IPS-18a (cell line): ENCODE measurements at regions not wholly inside any gene's neighbourhood (a gene's known extent, or its start where the extent isn't known, plus 50 kb on each side); places are given as distances from the start of the nearest gene placed in this dataset.
"Not testable (repeated sequence)": the region's sequence is repeated elsewhere in the genome, so short reads cannot be mapped to it uniquely, and the experiment has no call there.

Experiments used
- H3K27ac ChIP-seq: one replicate; pipeline ENCODE4 v1.5.1; 2013; ENCODE audit warnings: low read length
- H3K27me3 ChIP-seq: one replicate; pipeline ENCODE4 v1.6.1; 2013; ENCODE audit warnings: mild to moderate bottlenecking, low read length; ENCODE audit not compliant: control insufficient read depth, insufficient read depth
- H3K36me3 ChIP-seq: one replicate; pipeline ENCODE4 v1.6.1; 2013; ENCODE audit warnings: low read depth, low read length; ENCODE audit not compliant: control insufficient read depth
- H3K4me1 ChIP-seq: one replicate; pipeline ENCODE4 v1.6.1; 2013; ENCODE audit warnings: low read depth, low read length; ENCODE audit not compliant: control insufficient read depth
- H3K4me3 ChIP-seq: one replicate; pipeline ENCODE4 v1.5.1; 2013; ENCODE audit warnings: low read length
- H3K9ac ChIP-seq: one replicate; pipeline ENCODE4 v1.6.1; 2013; ENCODE audit warnings: mild to moderate bottlenecking, low read length, moderate library complexity
- H3K9me3 ChIP-seq: one replicate; pipeline ENCODE4 v1.6.1; 2013; ENCODE audit warnings: low read depth, low read length; ENCODE audit not compliant: control insufficient read depth

DNA sequence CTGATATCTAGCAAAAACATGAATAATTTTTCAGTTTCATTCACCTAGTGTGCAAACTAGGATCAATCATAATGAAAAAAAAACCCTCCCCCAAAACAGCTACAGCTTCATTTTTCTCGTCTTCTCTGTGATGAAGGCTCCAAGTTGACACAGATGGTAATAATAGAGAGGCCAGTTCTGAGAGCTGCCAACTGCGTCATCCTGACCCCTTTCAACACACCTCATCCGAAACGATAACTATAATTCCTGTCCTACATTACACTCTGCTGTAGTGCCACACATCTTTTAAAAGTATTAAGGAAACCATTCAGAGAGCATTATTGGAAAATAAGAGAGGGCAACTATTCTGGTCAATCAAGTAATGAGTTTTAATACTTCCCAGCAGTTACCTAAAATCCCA lies 962.3 kb upstream of the ADAMTS5 start:
- not testable (repeated sequence) for H3K4me3 ChIP-seq, H3K27me3 ChIP-seq, H3K27ac ChIP-seq, H3K36me3 ChIP-seq, H3K9me3 ChIP-seq, H3K9ac ChIP-seq, H3K4me1 ChIP-seq

- not testable (repeated sequence) for H3K27me3 ChIP-seq, H3K4me3 ChIP-seq, H3K27ac ChIP-seq, H3K9me3 ChIP-seq, H3K9ac ChIP-seq, H3K4me1 ChIP-seq, H3K36me3 ChIP-seq
These were observed 961.7 kb upstream of the ADAMTS5 start for GRCh38 chr21:27928534-27929115.

DNA sequence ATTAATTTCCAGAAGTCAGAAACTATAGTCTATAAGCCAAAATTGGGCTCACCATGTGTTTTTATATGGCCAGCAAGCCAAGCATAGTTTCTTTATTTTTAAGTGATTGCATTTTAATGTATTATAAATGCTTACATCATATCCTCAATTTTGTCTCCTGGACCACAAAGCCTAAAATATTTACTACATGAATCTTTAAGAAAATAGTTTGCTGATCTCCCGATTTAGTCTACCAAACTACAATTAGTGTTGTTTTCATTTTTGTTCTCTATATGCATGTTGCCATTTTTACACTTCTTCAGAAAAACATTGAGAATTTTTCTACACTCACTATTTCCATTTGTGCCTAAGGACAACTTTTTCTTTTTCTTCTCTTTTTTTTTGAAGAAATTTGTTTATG lies 954.5 kb upstream of the ADAMTS5 start:
- H3K4me3 ChIP-seq, H3K9me3 ChIP-seq, H3K36me3 ChIP-seq, H3K9ac ChIP-seq, H3K4me1 ChIP-seq, H3K27ac ChIP-seq, H3K27me3 ChIP-seq: not testable (repeated sequence)

DNA sequence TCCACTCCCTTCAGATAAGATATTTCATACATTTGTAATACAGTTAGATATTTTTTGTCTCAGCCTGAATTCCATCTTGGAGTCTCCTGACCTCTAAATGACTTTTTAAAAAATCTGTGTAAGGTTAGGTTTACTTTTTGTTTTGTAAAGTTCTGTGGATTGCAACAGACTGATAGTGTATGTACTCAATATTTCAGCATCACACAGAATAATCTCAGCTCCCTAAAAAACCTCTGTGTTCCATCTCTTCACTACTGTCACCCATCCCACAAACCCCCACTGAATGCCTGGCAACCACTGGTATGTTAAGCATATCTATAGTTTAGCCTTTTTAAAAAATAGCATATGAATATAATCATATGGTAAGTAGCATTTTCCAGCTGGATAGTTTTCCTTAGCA lies 951.1 kb upstream of the ADAMTS5 start:
- H3K9me3 ChIP-seq, H3K27ac ChIP-seq, H3K4me3 ChIP-seq, H3K9ac ChIP-seq, H3K27me3 ChIP-seq, H3K4me1 ChIP-seq, H3K36me3 ChIP-seq: not testable (repeated sequence)

DNA sequence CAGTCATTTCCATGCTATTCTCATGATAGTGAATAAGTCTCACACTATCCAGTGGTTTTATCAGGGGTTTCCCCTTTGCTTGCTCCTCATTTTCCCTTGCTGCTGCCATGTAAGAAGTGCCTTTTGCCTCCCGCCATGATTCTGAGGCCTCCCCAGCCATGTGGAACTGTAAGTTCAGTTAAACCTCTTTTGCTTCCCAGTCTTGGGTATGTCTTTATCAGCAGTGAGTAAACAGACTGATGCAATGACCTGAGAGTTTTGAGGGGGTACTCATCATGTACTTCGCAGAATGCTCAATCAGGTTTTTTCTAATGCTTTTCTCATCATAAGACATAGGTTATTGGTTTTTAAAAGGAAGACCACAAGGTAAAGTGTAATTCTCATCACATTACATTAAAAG lies 949.4 kb upstream of the ADAMTS5 start:
- not testable (repeated sequence) for H3K9ac ChIP-seq, H3K27ac ChIP-seq, H3K4me3 ChIP-seq

DNA sequence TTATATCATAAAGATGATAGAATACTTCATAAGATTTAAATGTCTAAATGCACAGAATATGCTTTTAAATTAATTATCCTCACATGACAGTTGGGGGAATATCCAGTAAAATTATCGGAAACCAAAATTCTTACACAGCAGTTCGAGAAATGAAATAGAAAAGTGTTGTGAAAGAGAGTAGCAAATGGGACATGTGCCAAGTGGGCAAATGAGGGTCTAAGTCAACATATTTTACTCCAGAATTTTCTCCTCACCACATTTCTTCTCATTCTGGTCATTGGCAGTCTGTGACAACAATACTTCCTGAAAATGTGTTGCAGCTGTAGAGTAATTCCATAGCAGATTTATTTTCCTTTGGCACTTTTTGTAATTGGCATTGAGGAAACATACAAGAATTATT lies 945.2 kb upstream of the ADAMTS5 start:
- H3K36me3 ChIP-seq, H3K27me3 ChIP-seq, H3K9ac ChIP-seq, H3K4me1 ChIP-seq, H3K27ac ChIP-seq, H3K9me3 ChIP-seq, H3K4me3 ChIP-seq: not testable (repeated sequence)

More for the DNA sequence above, 949.4 kb upstream of the ADAMTS5 start:
- not testable (repeated sequence) for H3K4me1 ChIP-seq, H3K27me3 ChIP-seq, H3K9me3 ChIP-seq, H3K36me3 ChIP-seq

GRCh38 chr21:27909487-27909886 lies 942.6 kb upstream of the ADAMTS5 start:
- H3K4me3 ChIP-seq, H3K9ac ChIP-seq, H3K4me1 ChIP-seq, H3K36me3 ChIP-seq, H3K27ac ChIP-seq, H3K27me3 ChIP-seq, H3K9me3 ChIP-seq: not testable (repeated sequence)

GRCh38 chr21:27908816-27909215 lies 941.9 kb upstream of the ADAMTS5 start:
- H3K9me3 ChIP-seq, H3K4me1 ChIP-seq, H3K4me3 ChIP-seq, H3K27ac ChIP-seq, H3K36me3 ChIP-seq, H3K27me3 ChIP-seq, H3K9ac ChIP-seq: not testable (repeated sequence)

- not testable (repeated sequence) for H3K4me3 ChIP-seq, H3K27ac ChIP-seq, H3K9ac ChIP-seq, H3K4me1 ChIP-seq, H3K9me3 ChIP-seq, H3K27me3 ChIP-seq, H3K36me3 ChIP-seq
These were observed 936.0 kb upstream of the ADAMTS5 start for GRCh38 chr21:27902904-27903303.

DNA sequence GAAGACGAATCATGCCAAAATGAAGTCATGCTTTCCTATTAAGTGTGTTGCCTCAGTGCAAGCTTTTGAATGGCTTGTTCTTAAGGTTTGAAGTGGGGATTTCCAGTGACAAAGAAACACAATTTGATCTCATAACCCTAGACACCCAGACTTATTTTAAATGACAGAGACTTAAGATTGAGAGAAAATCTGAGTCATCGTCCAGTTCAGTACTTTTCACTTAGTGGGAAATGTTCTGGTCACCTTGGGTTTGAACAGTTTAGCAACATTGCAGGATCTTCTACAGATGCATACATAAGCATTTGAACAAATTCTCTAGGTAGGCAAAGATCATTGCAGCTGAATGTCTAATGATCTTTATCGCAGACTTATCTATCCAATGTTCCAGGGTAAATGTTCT lies 926.7 kb upstream of the ADAMTS5 start:
- not testable (repeated sequence) for H3K4me3 ChIP-seq, H3K27ac ChIP-seq, H3K4me1 ChIP-seq, H3K9me3 ChIP-seq, H3K36me3 ChIP-seq, H3K9ac ChIP-seq, H3K27me3 ChIP-seq

DNA sequence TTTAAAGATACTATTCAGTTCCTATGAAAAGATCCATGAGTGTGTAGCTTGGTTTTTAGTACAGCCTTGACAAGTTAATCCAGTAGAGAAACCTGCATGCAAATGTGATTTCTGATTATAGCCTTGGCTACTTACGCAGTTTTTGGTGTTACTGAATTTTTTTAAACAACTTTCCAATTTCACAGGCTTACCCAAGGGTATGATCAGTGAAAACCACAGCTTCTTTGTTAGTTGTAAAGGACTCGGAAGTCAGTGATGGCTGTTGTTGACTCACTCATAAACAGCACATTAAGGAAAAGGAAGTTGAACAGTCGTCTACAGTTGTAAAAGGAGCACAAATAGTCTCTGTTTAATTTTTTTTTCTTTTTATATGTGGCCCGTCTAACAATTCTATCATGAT lies 924.6 kb upstream of the ADAMTS5 start:
- not testable (repeated sequence) for H3K9ac ChIP-seq, H3K4me1 ChIP-seq, H3K4me3 ChIP-seq, H3K9me3 ChIP-seq, H3K27ac ChIP-seq, H3K27me3 ChIP-seq, H3K36me3 ChIP-seq

DNA sequence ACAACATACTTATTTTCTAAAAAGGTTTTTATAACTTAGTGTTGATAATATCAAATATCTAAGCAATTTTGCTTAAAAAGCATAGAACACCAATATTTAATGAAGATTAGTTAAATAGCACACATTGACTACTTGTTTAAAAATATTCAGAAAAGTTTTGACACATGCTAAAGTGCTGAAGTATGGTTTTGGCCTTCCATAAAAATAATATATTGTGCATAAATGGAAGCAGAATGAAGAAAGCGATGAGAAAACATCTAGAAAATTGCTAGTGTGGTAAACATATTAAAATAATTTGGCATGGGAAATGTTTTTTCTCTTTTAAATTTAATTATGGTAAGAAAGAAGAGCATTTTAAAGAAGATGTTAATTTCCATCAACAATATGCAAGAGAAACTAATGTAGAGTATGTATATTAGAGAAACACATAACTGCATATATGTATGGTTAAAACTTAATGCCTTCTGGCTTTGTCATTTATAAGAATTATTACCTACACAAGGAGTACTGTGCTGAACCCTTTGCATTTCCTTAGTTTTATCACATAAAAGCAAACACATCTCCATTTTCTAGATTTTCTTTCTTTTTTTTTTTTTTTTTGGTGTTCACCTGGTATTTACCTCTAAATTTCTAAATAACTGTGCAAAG lies 921.0 kb upstream of the ADAMTS5 start:
- not testable (repeated sequence) for H3K27ac ChIP-seq, H3K27me3 ChIP-seq, H3K9me3 ChIP-seq, H3K9ac ChIP-seq, H3K4me3 ChIP-seq, H3K36me3 ChIP-seq, H3K4me1 ChIP-seq
